ENCODE measurements at regions not wholly inside any gene's neighbourhood (a gene's known extent, or its start where the extent isn't known, plus 50 kb on each side); places are given as distances from the start of the nearest gene placed in this dataset.

- no peaks in the 10 kb centered on the region for H3K27me3 Mint-ChIP-seq (ENCODE audit: unreplicated experiment)
- H3K4me3 Mint-ChIP-seq (ENCODE audit: unreplicated experiment), result no peak overlapping the region
- no peak for TF ChIP-seq CTCF (IDR thresholded peaks at IDR 0.05)
- H3K36me3 Mint-ChIP-seq (ENCODE audit: unreplicated experiment), result no peaks in the 10 kb centered on the region
- no peaks in the 10 kb centered on the region for H3K9me3 Mint-ChIP-seq (ENCODE audit: unreplicated experiment)
- no peak for DNase-seq (ENCODE audit: extremely low spot score, unreplicated experiment)
- H3K4me1 Mint-ChIP-seq (ENCODE audit: unreplicated experiment), result no peaks in the 10 kb centered on the region
- H3K27ac Mint-ChIP-seq (ENCODE audit: unreplicated experiment), result no peak overlapping the region
Measured at GRCh38 chr4:11166606-11167005, 262.1 kb downstream of the HS3ST1 start.

- TF ChIP-seq CTCF (IDR thresholded peaks at IDR 0.05), result no peak
- H3K36me3 Mint-ChIP-seq (ENCODE audit: unreplicated experiment), result no peaks in the 10 kb centered on the region
- no peak overlapping the region for H3K27ac Mint-ChIP-seq (ENCODE audit: unreplicated experiment)
- H3K27me3 Mint-ChIP-seq (ENCODE audit: unreplicated experiment), result no peaks in the 10 kb centered on the region
- no peaks in the 10 kb centered on the region for H3K4me1 Mint-ChIP-seq (ENCODE audit: unreplicated experiment)
- H3K9me3 Mint-ChIP-seq (ENCODE audit: unreplicated experiment), result no peaks in the 10 kb centered on the region
- no peak for DNase-seq (ENCODE audit: extremely low spot score, unreplicated experiment)
- no peak overlapping the region for H3K4me3 Mint-ChIP-seq (ENCODE audit: unreplicated experiment)
Measured at GRCh38 chr4:11166034-11166433, 262.7 kb downstream of the HS3ST1 start.

GRCh38 chr4:11165052-11165451, 263.6 kb downstream of the HS3ST1 start:
- Mint-ChIP-seq H3K27ac (ENCODE audit: unreplicated experiment) (no peak overlapping the region), H3K4me1 (ENCODE audit: unreplicated experiment) (no peaks in the 10 kb centered on the region), H3K27me3 (ENCODE audit: unreplicated experiment) (no peaks in the 10 kb centered on the region), H3K4me3 (ENCODE audit: unreplicated experiment) (no peak overlapping the region), H3K9me3 (ENCODE audit: unreplicated experiment) (no peaks in the 10 kb centered on the region), H3K36me3 (ENCODE audit: unreplicated experiment) (no peaks in the 10 kb centered on the region)
- no peak for DNase-seq (ENCODE audit: extremely low spot score, unreplicated experiment)
- no peak for TF ChIP-seq CTCF (IDR thresholded peaks at IDR 0.05)

GRCh38 chr4:11160288-11160687, 268.4 kb downstream of the HS3ST1 start:
- H3K27me3 Mint-ChIP-seq (ENCODE audit: unreplicated experiment), result no peaks in the 10 kb centered on the region
- H3K27ac Mint-ChIP-seq (ENCODE audit: unreplicated experiment), result no peak overlapping the region
- no peaks in the 10 kb centered on the region for H3K4me1 Mint-ChIP-seq (ENCODE audit: unreplicated experiment)
- no peak for DNase-seq (ENCODE audit: extremely low spot score, unreplicated experiment)
- H3K4me3 Mint-ChIP-seq (ENCODE audit: unreplicated experiment), result no peak overlapping the region
- H3K36me3 Mint-ChIP-seq (ENCODE audit: unreplicated experiment), result no peaks in the 10 kb centered on the region
- TF ChIP-seq CTCF (IDR thresholded peaks at IDR 0.05), result no peak
- no peaks in the 10 kb centered on the region for H3K9me3 Mint-ChIP-seq (ENCODE audit: unreplicated experiment)

GRCh38 chr4:11158971-11159370, 269.7 kb downstream of the HS3ST1 start:
- Mint-ChIP-seq H3K27ac (ENCODE audit: unreplicated experiment) (no peak overlapping the region), H3K27me3 (ENCODE audit: unreplicated experiment) (no peaks in the 10 kb centered on the region), H3K4me1 (ENCODE audit: unreplicated experiment) (no peaks in the 10 kb centered on the region), H3K36me3 (ENCODE audit: unreplicated experiment) (no peaks in the 10 kb centered on the region), H3K4me3 (ENCODE audit: unreplicated experiment) (no peak overlapping the region), H3K9me3 (ENCODE audit: unreplicated experiment) (no peaks in the 10 kb centered on the region)
- DNase-seq (ENCODE audit: extremely low spot score, unreplicated experiment), result no peak
- TF ChIP-seq CTCF (IDR thresholded peaks at IDR 0.05), result no peak
